NCI-H1092 (cell line): ENCODE measurements at regions not wholly inside any gene's neighbourhood (a gene's known extent, or its start where the extent isn't known, plus 50 kb on each side); places are given as distances from the start of the nearest gene placed in this dataset.
A peak's percentile ranks its signal among the peaks of the same experiment; 100 is the strongest.
"Not testable (repeated sequence)": the region's sequence is repeated elsewhere in the genome, so short reads cannot be mapped to it uniquely, and the experiment has no call there.

Experiments used
- DNase-seq: peaks from one replicate; lab custom pipeline; 2025; lab: John Stamatoyannopoulos, UW

- no peak for DNase-seq
Measured at GRCh38 chr7:16091701-16092310, 329.5 kb downstream of the CRPPA start.

DNA sequence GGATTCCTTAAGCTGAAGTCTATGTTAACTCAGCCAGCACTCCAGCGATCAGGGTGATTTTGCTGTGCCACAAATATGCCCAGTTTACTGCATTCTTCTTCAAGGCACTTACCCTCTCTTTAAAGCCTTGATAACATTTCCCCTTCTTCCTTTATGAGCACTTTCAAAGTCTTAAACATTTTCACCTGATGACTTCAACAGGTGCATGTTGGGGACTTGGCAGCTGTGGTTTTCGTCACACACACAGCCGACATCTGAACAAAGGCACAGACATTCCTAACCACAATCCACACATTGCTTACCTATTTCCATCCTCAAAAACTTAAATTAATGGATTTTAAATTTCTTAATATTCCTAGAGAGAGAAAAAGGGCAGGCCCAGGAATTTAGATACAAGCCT lies 331.5 kb downstream of the CRPPA start:
- DNase-seq, result no peak

DNA sequence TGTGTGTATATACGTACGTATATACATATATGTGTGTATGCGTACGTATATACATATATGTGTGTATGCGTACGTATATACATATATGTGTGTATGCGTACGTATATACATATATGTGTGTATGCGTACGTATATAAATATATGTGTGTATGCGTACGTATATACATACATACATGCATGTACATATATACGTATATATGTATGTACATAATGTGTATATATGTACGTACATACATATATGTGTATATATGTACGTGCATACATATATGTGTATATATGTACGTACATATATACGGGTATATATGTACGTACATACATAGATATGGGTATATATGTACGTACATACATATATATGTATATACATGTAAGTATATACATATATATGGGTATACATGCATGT lies 332.1 kb downstream of the CRPPA start:
- DNase-seq, result no peak

DNA sequence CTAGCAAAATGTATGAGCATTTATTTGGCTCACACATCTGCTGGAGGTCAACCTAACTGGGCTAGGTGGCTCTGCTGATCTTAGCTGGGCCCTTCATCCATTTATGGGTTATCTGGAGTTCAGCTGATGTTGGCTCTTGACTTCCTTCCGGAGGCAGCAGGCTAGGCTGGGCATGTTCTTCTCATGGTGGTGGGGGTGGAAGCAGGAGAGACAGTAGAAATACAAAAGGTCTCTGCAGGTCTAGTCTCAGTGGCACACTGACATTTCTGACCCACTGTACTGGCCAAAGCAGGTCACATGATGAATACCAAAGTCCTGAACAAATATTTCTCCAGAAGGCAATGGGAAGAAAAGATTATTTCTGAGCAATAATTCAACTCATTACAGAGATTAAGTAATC lies 334.6 kb downstream of the CRPPA start:
- DNase-seq, result no peak

DNA sequence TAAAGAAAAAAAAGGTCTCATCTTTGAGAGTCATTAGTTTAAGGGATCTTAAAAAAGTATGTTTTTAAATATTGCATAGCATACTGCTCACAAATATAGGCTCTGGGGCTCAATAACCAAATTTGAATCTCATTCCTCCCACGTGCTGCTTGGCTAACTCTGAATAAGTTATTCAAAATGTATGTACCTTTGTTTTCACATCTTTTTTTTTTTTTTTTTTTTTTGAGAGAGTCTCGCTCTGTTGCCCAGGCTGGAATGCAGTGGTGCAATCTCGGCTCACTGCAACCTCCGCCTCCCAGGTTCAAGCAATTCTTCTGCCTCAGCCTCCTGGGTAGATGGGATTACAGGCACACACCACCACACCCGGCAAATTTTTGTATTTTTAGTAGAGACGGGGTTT lies 335.6 kb downstream of the CRPPA start:
- DNase-seq, result not testable (repeated sequence)

- DNase-seq, result no peak
Measured at GRCh38 chr7:16084875-16085274, 336.5 kb downstream of the CRPPA start.

DNA sequence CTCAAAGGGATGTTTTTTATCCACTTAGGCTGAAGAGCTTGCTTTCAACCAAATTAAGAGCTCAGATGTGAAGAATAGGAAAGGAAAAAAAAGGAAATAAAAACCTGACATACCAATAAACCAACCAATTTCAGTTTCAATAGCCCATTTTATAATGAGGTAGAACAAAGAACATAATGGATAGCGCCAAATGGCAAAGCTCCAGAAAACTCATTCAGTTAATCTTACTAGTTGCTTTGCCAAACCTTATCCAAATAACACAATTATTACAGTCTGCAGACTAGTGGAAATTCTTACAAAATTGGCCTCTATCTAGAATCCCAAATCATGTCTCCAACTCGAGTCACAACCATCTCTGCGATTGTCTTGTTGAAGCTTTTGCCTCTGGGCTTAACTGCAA lies 337.0 kb downstream of the CRPPA start:
- peak; percentile 30 for DNase-seq

DNA sequence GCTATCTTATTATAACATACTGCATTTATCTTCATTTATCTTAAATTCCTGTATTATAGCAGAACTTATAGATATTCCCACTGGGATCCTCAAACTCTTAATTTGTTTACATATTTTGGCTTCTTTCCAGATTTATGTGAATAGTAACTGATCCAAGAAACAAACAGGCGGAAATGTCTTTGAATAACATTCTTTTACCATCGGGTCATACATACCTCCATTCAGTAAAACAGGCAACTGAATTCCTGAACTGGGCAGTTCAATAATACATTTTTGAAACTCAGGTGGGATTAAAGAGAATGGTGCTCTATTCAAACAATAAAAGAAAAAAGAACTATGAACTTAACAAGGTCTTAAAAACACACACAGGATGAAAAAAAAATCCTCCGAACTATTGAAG lies 337.4 kb downstream of the CRPPA start:
- no peak for DNase-seq

- no peak for DNase-seq
Measured at GRCh38 chr7:16080131-16080530, 341.2 kb downstream of the CRPPA start.

- no peak for DNase-seq
Measured at GRCh38 chr7:16079723-16080122, 341.6 kb downstream of the CRPPA start.

DNA sequence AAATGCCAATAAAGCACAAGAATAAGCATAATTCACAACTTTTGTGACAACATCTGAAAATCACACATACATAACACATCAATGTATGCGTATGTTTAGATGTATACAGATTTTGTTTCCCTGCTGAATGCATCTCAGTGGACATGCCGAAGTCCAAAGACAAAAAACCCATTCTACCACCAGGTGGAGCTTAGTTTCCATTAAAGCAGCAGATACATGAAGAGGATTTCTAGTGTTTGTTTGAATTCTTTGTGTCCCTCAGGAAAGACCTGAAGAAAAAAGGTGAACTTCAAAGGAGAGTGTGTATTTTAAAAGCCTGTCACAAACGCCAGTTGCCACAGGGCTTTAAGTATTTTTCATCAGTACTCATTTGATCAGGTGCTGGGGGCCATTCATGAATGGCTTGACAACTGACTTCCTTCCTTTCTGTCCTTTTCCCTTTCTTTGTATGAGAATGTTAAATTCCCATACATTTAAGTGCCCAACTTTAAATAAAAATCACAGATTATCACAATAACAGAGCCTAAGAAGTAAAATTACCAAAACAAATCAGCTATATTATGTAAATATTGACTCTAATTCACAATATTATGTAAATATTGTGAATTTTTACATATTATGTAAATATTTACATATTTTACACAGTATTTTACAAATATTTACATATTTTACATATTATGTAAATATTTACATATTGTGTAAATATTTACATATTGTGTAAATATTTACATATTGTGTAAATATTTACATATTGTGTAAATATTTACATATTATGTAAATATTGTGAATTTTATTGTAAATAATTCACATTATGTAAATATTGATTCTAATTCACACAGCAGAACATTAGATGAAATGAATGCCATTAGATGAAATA lies 343.0 kb downstream of the CRPPA start:
- peak; percentile 80 for DNase-seq

DNA sequence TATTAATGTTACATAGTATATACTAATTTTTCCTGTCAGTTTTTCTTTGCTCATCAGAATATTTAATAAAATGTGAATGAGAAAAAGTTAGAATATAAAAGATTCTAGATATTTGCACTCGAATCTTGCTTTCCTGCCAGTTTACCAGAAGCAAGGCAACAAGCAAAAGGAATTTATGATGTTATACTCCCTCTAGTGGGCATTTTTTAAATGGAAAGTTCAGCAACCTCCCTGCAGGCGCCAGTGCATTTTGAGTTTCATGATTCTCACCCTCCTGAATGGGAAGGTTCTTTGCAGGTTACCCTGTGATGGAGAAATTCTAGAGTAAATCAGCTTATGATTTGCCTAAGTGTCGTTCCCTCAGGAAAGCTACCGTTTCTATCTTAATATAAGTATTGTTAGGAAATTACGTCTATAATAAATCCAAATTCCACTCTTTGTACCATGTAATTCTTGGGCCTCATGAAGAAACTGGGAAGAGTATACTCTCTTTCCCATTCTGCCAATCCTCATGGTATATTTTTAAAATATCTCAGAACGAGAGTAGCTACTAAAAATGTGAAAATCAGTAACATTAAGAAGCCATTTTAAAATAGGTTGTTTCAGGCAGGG lies 350.0 kb downstream of the CRPPA start:
- peak; percentile 68 for DNase-seq

- DNase-seq, result no peak
Measured at GRCh38 chr7:16070806-16071205, 350.5 kb downstream of the CRPPA start.

GRCh38 chr7:16069998-16070397 lies 351.3 kb downstream of the CRPPA start:
- no peak for DNase-seq

DNA sequence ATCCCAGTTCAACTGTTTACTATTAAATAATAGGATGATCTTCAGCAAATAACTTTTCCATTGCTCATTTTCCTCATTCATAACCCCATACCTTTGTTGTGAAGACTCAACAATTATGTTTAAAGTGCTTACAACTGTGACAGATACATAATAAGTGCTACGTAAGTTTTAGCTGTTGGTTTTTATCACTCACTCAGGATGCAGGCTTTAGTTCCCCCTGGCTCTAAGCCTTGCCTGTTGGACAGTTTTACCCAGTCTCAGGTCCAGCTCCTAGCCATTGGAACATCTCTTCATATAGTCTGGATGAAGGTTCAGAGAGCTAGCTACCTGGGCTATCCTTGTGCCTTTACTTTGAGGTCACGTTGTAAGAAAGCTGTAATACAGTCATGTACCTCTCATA lies 353.2 kb downstream of the CRPPA start:
- DNase-seq, result no peak

DNA sequence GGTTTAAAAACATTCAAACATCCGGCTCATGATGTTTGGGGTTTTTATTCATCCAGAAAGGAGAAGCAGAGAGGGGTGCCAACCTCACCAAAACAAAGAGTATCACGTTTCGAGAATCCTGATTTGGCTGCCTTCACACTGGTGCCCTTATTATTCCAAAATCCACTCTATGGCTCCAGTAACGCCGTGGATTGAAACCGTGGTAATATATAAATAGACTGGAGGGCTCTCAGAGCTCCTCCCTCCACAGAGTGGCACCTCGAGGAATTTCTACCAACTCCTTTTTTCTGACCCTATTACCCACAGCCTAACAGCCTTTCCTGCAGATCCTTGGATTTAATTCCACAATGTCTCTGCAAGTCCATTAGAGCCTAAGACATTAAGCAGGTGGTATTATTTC lies 353.6 kb downstream of the CRPPA start:
- peak; percentile 72 for DNase-seq

- no peak for DNase-seq
Measured at GRCh38 chr7:16066805-16067459, 354.4 kb downstream of the CRPPA start.

- DNase-seq, result no peak
Measured at GRCh38 chr7:16065939-16066338, 355.4 kb downstream of the CRPPA start.

- no peak for DNase-seq
Measured at GRCh38 chr7:16063716-16064675, 357.3 kb downstream of the CRPPA start.

- no peak for DNase-seq
Measured at GRCh38 chr7:16063221-16063620, 358.1 kb downstream of the CRPPA start.

- DNase-seq, result no peak
Measured at GRCh38 chr7:16062269-16062668, 359.1 kb downstream of the CRPPA start.

GRCh38 chr7:16061630-16062029 lies 359.7 kb downstream of the CRPPA start:
- DNase-seq, result no peak
